ENCODE measurements at regions not wholly inside any gene's neighbourhood (a gene's known extent, or its start where the extent isn't known, plus 50 kb on each side); places are given as distances from the start of the nearest gene placed in this dataset.
"Not testable (repeated sequence)": the region's sequence is repeated elsewhere in the genome, so short reads cannot be mapped to it uniquely, and the experiment has no call there.

- no peaks in the 10 kb centered on the region for H3K9me3 ChIP-seq (ENCODE audit: control insufficient read depth, low read depth, low read length)
These were observed 81.0 kb upstream of the NR5A2 start for GRCh38 chr1:199946305-199947155.

GRCh38 chr1:199948587-199949280 lies 78.8 kb upstream of the NR5A2 start:
- H3K36me3 ChIP-seq (ENCODE audit: control insufficient read depth, insufficient read depth, low read length) = no peaks in the 10 kb centered on the region
- 100% methylated on average over 1 of the region's 5 CpGs for WGBS (ENCODE audit: insufficient coverage, low lambda C conversion rate)

More at GRCh38 chr1:199946305-199947155, 81.0 kb upstream of the NR5A2 start:
- no peak for DNase-seq
- Histone ChIP-seq H3K36me3 (ENCODE audit: control insufficient read depth, insufficient read depth, low read length) (no peaks in the 10 kb centered on the region), H3K4me1 (ENCODE audit: control insufficient read depth, insufficient read depth, low read length) (no peaks in the 10 kb centered on the region), H3K27ac (ENCODE audit: low read length) (no peak overlapping the region), H3K27me3 (ENCODE audit: control insufficient read depth, insufficient read depth, low read length) (no peaks in the 10 kb centered on the region), H3K4me3 (ENCODE audit: low read length) (no peak overlapping the region)
- WGBS (ENCODE audit: insufficient coverage, low lambda C conversion rate) = 80% methylated on average over 2 of the region's 7 CpGs

GRCh38 chr1:199951005-199951404 lies 76.5 kb upstream of the NR5A2 start:
- H3K4me3 ChIP-seq (ENCODE audit: low read length); H3K27me3 ChIP-seq (ENCODE audit: control insufficient read depth, insufficient read depth, low read length); DNase-seq; H3K36me3 ChIP-seq (ENCODE audit: control insufficient read depth, insufficient read depth, low read length); H3K9me3 ChIP-seq (ENCODE audit: control insufficient read depth, low read depth, low read length); H3K4me1 ChIP-seq (ENCODE audit: control insufficient read depth, insufficient read depth, low read length); H3K27ac ChIP-seq (ENCODE audit: low read length): not testable (repeated sequence)
- WGBS (ENCODE audit: insufficient coverage, low lambda C conversion rate) = 100% methylated on average over 1 of the region's 6 CpGs

More at GRCh38 chr1:199948587-199949280, 78.8 kb upstream of the NR5A2 start:
- Histone ChIP-seq H3K27ac (ENCODE audit: low read length) (no peak overlapping the region), H3K4me3 (ENCODE audit: low read length) (no peak overlapping the region), H3K27me3 (ENCODE audit: control insufficient read depth, insufficient read depth, low read length) (no peaks in the 10 kb centered on the region), H3K9me3 (ENCODE audit: control insufficient read depth, low read depth, low read length) (no peaks in the 10 kb centered on the region), H3K4me1 (ENCODE audit: control insufficient read depth, insufficient read depth, low read length) (no peaks in the 10 kb centered on the region)
- DNase-seq = no peak

DNA sequence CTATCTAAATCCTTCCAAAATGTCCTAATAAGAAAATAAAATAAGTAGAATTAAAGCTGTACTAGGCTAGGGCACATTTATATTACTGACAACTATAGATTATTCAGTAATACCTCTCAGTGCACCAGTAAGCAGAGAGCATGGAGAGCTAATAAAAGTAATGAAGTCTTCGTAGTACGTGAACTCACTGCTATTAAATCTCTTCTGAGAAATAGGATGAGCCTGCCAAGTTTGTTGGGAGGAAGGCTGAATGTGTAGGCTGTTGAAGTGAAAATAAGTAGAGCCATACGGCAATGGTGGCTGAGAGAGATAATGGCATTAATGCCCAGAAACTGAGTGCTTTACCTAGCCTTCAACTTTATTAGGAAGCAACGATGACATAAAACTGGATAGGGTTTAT lies 73.9 kb upstream of the NR5A2 start:
- no peak overlapping the region for H3K4me3 ChIP-seq (ENCODE audit: low read length)
- no peaks in the 10 kb centered on the region for H3K9me3 ChIP-seq (ENCODE audit: control insufficient read depth, low read depth, low read length)
- H3K27me3 ChIP-seq (ENCODE audit: control insufficient read depth, insufficient read depth, low read length) = no peaks in the 10 kb centered on the region
- H3K27ac ChIP-seq (ENCODE audit: low read length) = no peak overlapping the region
- DNase-seq = no peak
- no peaks in the 10 kb centered on the region for H3K4me1 ChIP-seq (ENCODE audit: control insufficient read depth, insufficient read depth, low read length)
- H3K36me3 ChIP-seq (ENCODE audit: control insufficient read depth, insufficient read depth, low read length) = no peaks in the 10 kb centered on the region
- WGBS (ENCODE audit: insufficient coverage, low lambda C conversion rate) = 100% methylated on average over 1 of the region's 4 CpGs

GRCh38 chr1:199954699-199955098 lies 72.8 kb upstream of the NR5A2 start:
- Histone ChIP-seq H3K4me3 (ENCODE audit: low read length) (no peak overlapping the region), H3K9me3 (ENCODE audit: control insufficient read depth, low read depth, low read length) (peaks cover 4% of the 10 kb centered on the region), H3K36me3 (ENCODE audit: control insufficient read depth, insufficient read depth, low read length) (no peaks in the 10 kb centered on the region), H3K27me3 (ENCODE audit: control insufficient read depth, insufficient read depth, low read length) (no peaks in the 10 kb centered on the region), H3K27ac (ENCODE audit: low read length) (no peak overlapping the region), H3K4me1 (ENCODE audit: control insufficient read depth, insufficient read depth, low read length) (no peaks in the 10 kb centered on the region)
- WGBS (ENCODE audit: insufficient coverage, low lambda C conversion rate) = no CpG with 5 or more reads among the region's 3 CpGs
- peak; percentile 40 to 61 for DNase-seq

DNA sequence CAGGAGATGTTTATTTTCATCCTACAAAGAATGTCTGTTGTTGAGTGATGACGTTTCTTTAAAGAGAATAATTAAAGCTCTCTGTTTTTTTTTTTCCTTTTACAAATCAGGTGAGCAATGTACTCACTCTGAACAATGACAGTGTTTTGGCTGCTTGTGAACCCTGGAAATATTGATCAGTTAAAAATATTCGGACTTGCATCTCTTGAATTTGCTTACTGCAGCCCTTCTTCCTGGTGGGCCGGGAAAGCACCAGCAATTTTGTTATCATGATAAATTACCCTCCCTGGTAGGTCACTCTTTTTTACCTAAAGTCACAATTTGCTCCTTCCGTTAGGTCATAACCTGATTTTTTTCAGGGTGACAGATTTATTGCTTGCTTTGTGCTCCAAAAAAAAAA lies 72.3 kb upstream of the NR5A2 start:
- no peaks in the 10 kb centered on the region for H3K27me3 ChIP-seq (ENCODE audit: control insufficient read depth, insufficient read depth, low read length)
- no peak overlapping the region for H3K4me3 ChIP-seq (ENCODE audit: low read length)
- H3K27ac ChIP-seq (ENCODE audit: low read length) = no peak overlapping the region
- no peaks in the 10 kb centered on the region for H3K36me3 ChIP-seq (ENCODE audit: control insufficient read depth, insufficient read depth, low read length)
- DNase-seq = no peak
- no peaks in the 10 kb centered on the region for H3K4me1 ChIP-seq (ENCODE audit: control insufficient read depth, insufficient read depth, low read length)
- peaks cover 5% of the 10 kb centered on the region for H3K9me3 ChIP-seq (ENCODE audit: control insufficient read depth, low read depth, low read length)
- WGBS (ENCODE audit: insufficient coverage, low lambda C conversion rate) = 80% methylated on average over 1 of the region's 4 CpGs

DNA sequence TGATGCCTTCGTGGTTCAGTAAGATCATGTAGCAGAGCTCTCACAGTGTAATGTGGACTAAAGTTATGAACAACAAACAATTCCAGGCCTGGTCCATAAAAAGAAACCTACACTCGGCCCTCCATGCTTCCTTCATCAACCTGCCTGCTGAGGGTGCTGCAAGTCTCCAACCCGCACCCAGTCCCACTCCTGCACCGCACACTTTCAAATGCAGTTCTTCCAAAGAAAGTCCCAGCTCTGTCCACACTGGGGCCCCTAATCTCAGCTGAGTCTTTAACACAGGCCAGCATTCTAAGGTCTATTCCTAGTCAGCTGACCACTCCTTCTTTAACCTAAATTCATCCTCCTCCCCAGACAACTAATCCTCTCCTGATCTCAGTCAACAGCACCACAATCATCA lies 71.5 kb upstream of the NR5A2 start:
- DNase-seq = peak; percentile 21 to 50
- H3K4me1 ChIP-seq (ENCODE audit: control insufficient read depth, insufficient read depth, low read length) = no peaks in the 10 kb centered on the region
- no CpG with 5 or more reads among the region's 4 CpGs for WGBS (ENCODE audit: insufficient coverage, low lambda C conversion rate)
- H3K9me3 ChIP-seq (ENCODE audit: control insufficient read depth, low read depth, low read length) = peaks cover 5% of the 10 kb centered on the region
- H3K27me3 ChIP-seq (ENCODE audit: control insufficient read depth, insufficient read depth, low read length) = no peaks in the 10 kb centered on the region
- H3K4me3 ChIP-seq (ENCODE audit: low read length) = no peak overlapping the region
- no peaks in the 10 kb centered on the region for H3K36me3 ChIP-seq (ENCODE audit: control insufficient read depth, insufficient read depth, low read length)
- no peak overlapping the region for H3K27ac ChIP-seq (ENCODE audit: low read length)

DNA sequence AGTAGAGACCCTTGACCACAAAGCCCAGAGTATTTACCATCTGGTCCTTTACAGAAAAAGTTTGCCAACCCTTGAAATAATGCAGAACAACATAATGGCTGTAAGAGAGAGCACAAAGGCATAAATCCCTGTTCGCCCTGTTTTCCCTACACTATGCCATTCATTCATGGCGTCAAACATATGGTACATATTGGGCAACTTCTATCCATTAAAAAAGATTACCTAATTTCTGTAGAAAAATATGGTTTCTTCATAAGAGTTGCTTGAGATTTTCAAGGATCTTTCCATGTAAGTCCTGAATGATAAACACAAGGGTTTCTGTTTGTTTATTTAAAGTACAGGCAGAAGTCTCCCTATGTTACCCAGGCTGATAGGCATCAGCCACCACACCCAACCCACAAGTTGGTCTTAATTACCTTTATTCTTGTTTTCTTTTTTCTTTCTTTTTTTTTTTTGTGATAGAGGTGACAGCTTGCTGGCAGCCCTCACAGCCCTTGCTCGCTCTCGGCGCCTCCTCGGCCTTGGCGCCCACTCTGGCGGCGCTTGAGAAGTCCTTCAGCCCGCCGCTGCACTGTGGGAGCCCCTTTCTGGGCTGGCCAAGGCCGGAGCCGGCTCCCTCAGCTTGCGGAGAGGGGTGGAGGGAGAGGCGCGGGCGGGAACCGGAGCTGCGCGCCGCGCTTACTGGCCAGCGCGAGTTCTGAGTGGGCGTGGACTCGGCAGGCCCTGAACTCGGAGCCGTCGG lies 68.3 kb upstream of the NR5A2 start:
- Histone ChIP-seq H3K4me3 (ENCODE audit: low read length) (no peak overlapping the region), H3K27me3 (ENCODE audit: control insufficient read depth, insufficient read depth, low read length) (no peaks in the 10 kb centered on the region), H3K27ac (ENCODE audit: low read length) (no peak overlapping the region), H3K9me3 (ENCODE audit: control insufficient read depth, low read depth, low read length) (peaks cover 5% of the 10 kb centered on the region), H3K4me1 (ENCODE audit: control insufficient read depth, insufficient read depth, low read length) (no peaks in the 10 kb centered on the region), H3K36me3 (ENCODE audit: control insufficient read depth, insufficient read depth, low read length) (no peaks in the 10 kb centered on the region)
- WGBS (ENCODE audit: insufficient coverage, low lambda C conversion rate) = no CpG with 5 or more reads among the region's 29 CpGs
- DNase-seq = no peak

- Histone ChIP-seq H3K27ac (ENCODE audit: low read length) (no peak overlapping the region), H3K36me3 (ENCODE audit: control insufficient read depth, insufficient read depth, low read length) (no peaks in the 10 kb centered on the region), H3K4me1 (ENCODE audit: control insufficient read depth, insufficient read depth, low read length) (no peaks in the 10 kb centered on the region), H3K27me3 (ENCODE audit: control insufficient read depth, insufficient read depth, low read length) (no peaks in the 10 kb centered on the region), H3K9me3 (ENCODE audit: control insufficient read depth, low read depth, low read length) (peaks cover 5% of the 10 kb centered on the region), H3K4me3 (ENCODE audit: low read length) (no peak overlapping the region)
- DNase-seq = no peak
- no CpG with 5 or more reads among the region's 19 CpGs for WGBS (ENCODE audit: insufficient coverage, low lambda C conversion rate)
These were observed 67.8 kb upstream of the NR5A2 start for GRCh38 chr1:199959775-199960110.

DNA sequence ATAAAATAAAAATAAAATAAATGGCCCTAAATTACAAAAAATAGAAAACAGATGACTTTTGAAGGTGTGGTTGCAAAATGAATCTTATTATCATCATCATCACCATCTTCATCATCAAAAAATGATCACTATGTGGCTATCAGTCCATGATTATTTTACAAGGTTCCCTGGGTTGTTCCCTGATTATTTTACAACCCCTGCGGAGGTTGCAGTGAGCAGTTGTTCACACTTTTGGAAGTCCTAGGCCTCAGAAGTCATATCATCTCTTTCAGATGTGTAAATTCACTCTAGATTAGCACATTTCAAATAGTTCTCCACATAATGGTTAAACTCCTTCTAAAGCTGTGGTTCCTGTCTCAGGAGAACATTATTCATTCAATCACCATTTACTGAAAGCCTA lies 57.4 kb upstream of the NR5A2 start:
- Histone ChIP-seq H3K27me3 (ENCODE audit: control insufficient read depth, insufficient read depth, low read length) (no peaks in the 10 kb centered on the region), H3K4me3 (ENCODE audit: low read length) (no peak overlapping the region), H3K27ac (ENCODE audit: low read length) (no peak overlapping the region), H3K4me1 (ENCODE audit: control insufficient read depth, insufficient read depth, low read length) (no peaks in the 10 kb centered on the region), H3K9me3 (ENCODE audit: control insufficient read depth, low read depth, low read length) (no peaks in the 10 kb centered on the region), H3K36me3 (ENCODE audit: control insufficient read depth, insufficient read depth, low read length) (no peaks in the 10 kb centered on the region)
- DNase-seq = no peak
- WGBS (ENCODE audit: insufficient coverage, low lambda C conversion rate) = no CpG with 5 or more reads among the region's 1 CpG
